A549 (cell line): ENCODE measurements at regions not wholly inside any gene's neighbourhood (a gene's known extent, or its start where the extent isn't known, plus 50 kb on each side); places are given as distances from the start of the nearest gene placed in this dataset.

ENCODE experiments used
- CBX2 ChIP-seq: fragments of 200-600 bp; sonication (generic); IDR thresholded peaks from 2 replicates; pipeline ENCODE4 v1.6.1; 2016; ENCODE audit warnings: low read depth, mild to moderate bottlenecking, borderline replicate concordance
- CHD2 ChIP-seq: fragments of 150-350 bp; IDR thresholded peaks from 2 replicates; pipeline ENCODE4 v1.6.1; 2014; ENCODE audit warnings: low read length; ENCODE audit not compliant: partially characterized antibody
- EHF ChIP-seq: fragments of 250-450 bp; sonication (Bioruptor Pico); IDR thresholded peaks from 2 replicates; pipeline ENCODE4 v1.5.0; 2020; ENCODE audit warnings: mild to moderate bottlenecking
- EP300 ChIP-seq, 2 experiments: fragments of >200 bp; sonication (Bioruptor Twin); formaldehyde crosslinking; IDR thresholded peaks; 2 replicates in 1 of 2; 3 replicates in 1 of 2; pipeline ENCODE4 v1.6.1; 2016 to 2017
- REST ChIP-seq: fragments of 200-600 bp; sonication (generic); IDR thresholded peaks from 2 replicates; pipeline ENCODE4 v1.6.1; 2016; ENCODE audit warnings: antibody characterized with exemption, mild to moderate bottlenecking, moderate library complexity
- SREBF2 ChIP-seq: fragments of 450-650 bp; IDR thresholded peaks from 2 replicates; pipeline ENCODE4 v1.6.1; 2014; ENCODE audit warnings: mild to moderate bottlenecking, moderate library complexity
- TF ChIP-seq, protein P1 (sequence below): fragments of >200 bp; sonication (Bioruptor Twin); formaldehyde crosslinking; IDR thresholded peaks from 3 replicates; pipeline ENCODE4 v1.5.1; 2016

DNA sequence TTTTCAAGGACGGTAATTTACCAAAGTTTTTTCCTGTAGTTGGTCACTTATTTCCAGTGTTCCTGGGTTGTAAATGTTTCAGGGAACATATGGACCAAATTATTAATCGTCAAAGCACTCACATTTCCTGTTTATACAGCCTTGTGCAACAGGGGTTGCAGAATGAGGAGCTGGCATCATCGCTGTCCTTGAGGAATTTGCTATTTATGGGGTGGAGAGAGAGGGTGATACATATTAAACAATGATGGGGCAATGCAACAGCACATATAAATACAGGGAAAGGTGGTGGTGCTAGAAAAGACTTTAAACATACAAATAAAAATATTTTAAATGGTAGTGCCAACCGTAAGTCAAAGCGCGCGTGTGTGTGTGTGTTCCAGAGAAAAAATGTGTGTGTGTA is 369.8 kb downstream of the NPHP4 start:
- TF ChIP-seq EHF (no peak), REST (no peak), SREBF2 (no peak), EP300 (IDR thresholded peaks at IDR 0.05) (no peak), CBX2 (no peak), CHD2 (no peak)
- TF ChIP-seq, protein P1, sequence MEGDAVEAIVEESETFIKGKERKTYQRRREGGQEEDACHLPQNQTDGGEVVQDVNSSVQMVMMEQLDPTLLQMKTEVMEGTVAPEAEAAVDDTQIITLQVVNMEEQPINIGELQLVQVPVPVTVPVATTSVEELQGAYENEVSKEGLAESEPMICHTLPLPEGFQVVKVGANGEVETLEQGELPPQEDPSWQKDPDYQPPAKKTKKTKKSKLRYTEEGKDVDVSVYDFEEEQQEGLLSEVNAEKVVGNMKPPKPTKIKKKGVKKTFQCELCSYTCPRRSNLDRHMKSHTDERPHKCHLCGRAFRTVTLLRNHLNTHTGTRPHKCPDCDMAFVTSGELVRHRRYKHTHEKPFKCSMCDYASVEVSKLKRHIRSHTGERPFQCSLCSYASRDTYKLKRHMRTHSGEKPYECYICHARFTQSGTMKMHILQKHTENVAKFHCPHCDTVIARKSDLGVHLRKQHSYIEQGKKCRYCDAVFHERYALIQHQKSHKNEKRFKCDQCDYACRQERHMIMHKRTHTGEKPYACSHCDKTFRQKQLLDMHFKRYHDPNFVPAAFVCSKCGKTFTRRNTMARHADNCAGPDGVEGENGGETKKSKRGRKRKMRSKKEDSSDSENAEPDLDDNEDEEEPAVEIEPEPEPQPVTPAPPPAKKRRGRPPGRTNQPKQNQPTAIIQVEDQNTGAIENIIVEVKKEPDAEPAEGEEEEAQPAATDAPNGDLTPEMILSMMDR = no peak
